GM20000 (cell line): ENCODE measurements at regions not wholly inside any gene's neighbourhood (a gene's known extent, or its start where the extent isn't known, plus 50 kb on each side); places are given as distances from the start of the nearest gene placed in this dataset.

Experiments
- DNase-seq: peaks from one replicate; pipeline ENCODE4 v3.0.0; 2012; ENCODE audit warnings: low spot score
- CTCF ChIP-seq: IDR thresholded peaks from 2 replicates; pipeline ENCODE4 v1.5.1; 2012; ENCODE audit warnings: mild to moderate bottlenecking, control low read depth; ENCODE audit errors: extremely low read depth, missing control alignments

GRCh38 chr2:126510356-126510755, 145.6 kb upstream of the GYPC start:
- TF ChIP-seq CTCF = no peak
- DNase-seq = no peak

DNA sequence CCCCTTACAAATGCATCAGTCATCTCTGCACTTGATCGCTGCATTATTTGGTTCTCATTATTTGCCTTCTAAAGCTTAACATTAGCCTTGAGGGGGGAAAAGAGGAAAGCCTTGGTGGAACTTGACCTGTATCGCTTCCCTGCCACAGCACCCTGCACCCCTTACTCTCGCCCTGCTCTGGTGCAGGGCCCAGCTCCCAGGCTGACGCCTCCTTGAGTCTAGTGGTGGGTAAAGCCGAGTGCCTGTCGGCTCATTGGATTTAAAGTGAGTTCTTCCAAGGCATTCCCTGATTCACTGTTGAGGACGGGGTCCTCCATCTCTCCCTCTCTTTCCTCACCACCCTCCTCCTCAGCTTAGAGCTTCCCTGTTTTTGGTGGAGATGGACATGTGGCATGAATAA, 145.0 kb upstream of the GYPC start:
- no peak for DNase-seq
- TF ChIP-seq CTCF = no peak

DNA sequence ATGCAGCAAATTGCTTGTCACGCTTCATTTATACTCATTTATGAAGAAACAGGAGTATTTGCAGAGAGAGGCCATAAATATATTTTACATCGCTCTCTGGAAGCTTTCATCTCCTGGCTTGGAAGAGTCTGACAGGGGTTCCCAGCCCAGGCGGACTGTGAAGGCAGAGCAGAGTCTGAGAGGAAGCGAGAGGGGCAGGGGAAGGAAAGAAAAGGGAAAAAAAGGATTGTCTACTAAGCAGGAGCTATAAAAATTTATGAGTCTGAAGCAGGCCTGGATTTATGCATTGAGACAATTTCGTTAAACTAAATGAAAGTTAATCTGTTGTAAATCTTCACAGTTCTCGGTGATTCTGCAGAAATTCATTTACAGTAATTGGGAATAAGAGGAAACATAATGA, 143.9 kb upstream of the GYPC start:
- no peak for DNase-seq
- TF ChIP-seq CTCF = no peak

GRCh38 chr2:126513033-126513432, 142.9 kb upstream of the GYPC start:
- no peak for DNase-seq
- TF ChIP-seq CTCF = no peak

DNA sequence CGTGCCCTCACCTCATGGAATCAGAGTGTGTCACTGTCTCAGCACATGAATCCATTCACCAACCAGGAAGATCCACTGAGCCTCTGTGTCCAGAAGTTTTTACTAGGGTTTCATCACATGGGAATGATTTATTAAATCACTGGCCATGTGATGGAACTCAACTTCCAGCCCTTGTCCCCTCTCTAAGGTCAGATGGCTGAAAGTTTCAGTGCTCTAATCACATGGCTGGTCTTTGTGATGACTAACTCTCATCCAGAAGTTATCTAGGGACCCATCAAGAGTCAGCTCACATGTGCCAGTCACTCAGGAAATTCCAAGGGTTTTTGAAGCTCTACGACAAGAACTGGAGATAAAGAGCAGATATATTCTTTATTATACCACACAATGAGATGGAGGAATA, 140.5 kb upstream of the GYPC start:
- DNase-seq = no peak
- no peak for TF ChIP-seq CTCF

- DNase-seq = no peak
- no peak for TF ChIP-seq CTCF
These were observed 137.8 kb upstream of the GYPC start for GRCh38 chr2:126518196-126518595.

GRCh38 chr2:126527836-126528490, 128.0 kb upstream of the GYPC start:
- TF ChIP-seq CTCF = peak; percentile 53
- peak; percentile 60 for DNase-seq
